CD4-positive, alpha-beta T cell (primary cell): ENCODE measurements at regions not wholly inside any gene's neighbourhood (a gene's known extent, or its start where the extent isn't known, plus 50 kb on each side); places are given as distances from the start of the nearest gene placed in this dataset.

Experiments
- ATAC-seq: fragments of 200-7000 bp; cut with Tn5 transposase; one replicate; pipeline ENCODE4 v1.10.0; 2022; ENCODE audit warnings: mild to moderate bottlenecking; ENCODE audit not compliant: poor library complexity
- CTCF ChIA-PET: fragments of 350-600 bp; sonication (Branson Sonifier 250); formaldehyde crosslinking; loops from one replicate; lab custom pipeline; 2021; ENCODE audit warnings: antibody characterized with exemption, inconsistent platforms; lab: Charles Lee
- POLR2A ChIA-PET: fragments of 350-600 bp; sonication (Branson Sonifier 250); formaldehyde crosslinking; loops from one replicate; lab custom pipeline; 2021; ENCODE audit warnings: antibody characterized with exemption, inconsistent platforms; lab: Charles Lee
- DNase-seq, 14 experiments: peaks; one replicate each; pipeline ENCODE4 v3.0.0-alpha.2; 2013 to 2020; ENCODE audit warnings: mixed read lengths in 2 of 14
- H3K27ac ChIP-seq, 2 donors: one replicate each; pipeline versions ENCODE4 v1.5.1 to v1.7.0; 2013; ENCODE audit warnings: low read length in 2 of 2, low read depth in 1 of 2, mild to moderate bottlenecking in 1 of 2
- H3K27me3 ChIP-seq, 2 experiments: 1 replicate in 1 of 2; 2 replicates in 1 of 2; pipeline versions ENCODE4 v1.6.1 to v1.7.0; 2013; ENCODE audit warnings: low read length in 2 of 2, control low read depth in 1 of 2, mild to moderate bottlenecking in 1 of 2, moderate library complexity in 1 of 2; ENCODE audit not compliant: insufficient read depth in 2 of 2, control insufficient read depth in 1 of 2
- H3K36me3 ChIP-seq: one replicate; pipeline ENCODE4 v1.6.1; 2013; ENCODE audit warnings: low read length, control low read depth; ENCODE audit not compliant: insufficient read depth
- H3K4me1 ChIP-seq: one replicate; pipeline ENCODE4 v1.6.1; 2013; ENCODE audit warnings: low read length, control low read depth; ENCODE audit not compliant: insufficient read depth
- H3K4me3 ChIP-seq: one replicate; pipeline ENCODE4 v1.5.1; 2013; ENCODE audit warnings: mild to moderate bottlenecking, low read length, moderate library complexity
- H3K9me3 ChIP-seq, 2 experiments: 1 replicate in 1 of 2; 2 replicates in 1 of 2; pipeline versions ENCODE4 v1.6.1 to v1.7.0; 2013; ENCODE audit warnings: low read length in 2 of 2, mild to moderate bottlenecking in 2 of 2, control low read depth in 1 of 2, moderate library complexity in 1 of 2; ENCODE audit not compliant: control insufficient read depth in 1 of 2, insufficient read depth in 1 of 2
- H3K27ac Mint-ChIP-seq: one replicate; pipeline ENCODE4 v1.8.0; 2020; ENCODE audit warnings: mixed read lengths
- H3K27me3 Mint-ChIP-seq: one replicate; pipeline ENCODE4 v1.8.0; 2021; ENCODE audit warnings: mixed read lengths
- H3K36me3 Mint-ChIP-seq: one replicate; pipeline ENCODE4 v1.8.0; 2021; ENCODE audit warnings: low read depth, mixed read lengths
- H3K4me1 Mint-ChIP-seq: one replicate; pipeline ENCODE4 v1.8.0; 2021; ENCODE audit warnings: low read depth, mixed read lengths
- H3K4me3 Mint-ChIP-seq: one replicate; pipeline ENCODE4 v1.8.0; 2020; ENCODE audit warnings: mild to moderate bottlenecking, mixed read lengths
- H3K9me3 Mint-ChIP-seq: one replicate; pipeline ENCODE4 v1.8.0; 2020; ENCODE audit warnings: mixed read lengths
- CTCF ChIP-seq: fragments of 200-600 bp; IDR thresholded peaks from one replicate; pipeline ENCODE4 v1.8.0; 2022; ENCODE audit warnings: antibody characterized with exemption, mild to moderate bottlenecking
- intact Hi-C, 2 experiments: fragments of 100-400 bp; cut with DNase I in 1 of 2; cut with micrococcal nuclease in 1 of 2; formaldehyde crosslinking; loops; one replicate each; pipeline versions ENCODE4 v1.15.1 to v1.9.0; 2023 to 2025; cut with DNase I, micrococcal nuclease

- Histone ChIP-seq H3K27ac (no peak overlapping the region), H3K27me3 (peaks cover 0 to 4% of the 10 kb centered on the region in 2 experiments), H3K4me3 (no peak overlapping the region), H3K36me3 (no peaks in the 10 kb centered on the region), H3K4me1 (no peaks in the 10 kb centered on the region), H3K9me3 (peaks cover 0 to 4% of the 10 kb centered on the region in 2 experiments)
- intact Hi-C loops = no loop called here
- ATAC-seq (no peak), DNase-seq (no peak)
- no peaks in the 10 kb centered on the region for H3K4me1 Mint-ChIP-seq
- H3K27ac Mint-ChIP-seq = no peak overlapping the region
- no peaks in the 10 kb centered on the region for H3K36me3 Mint-ChIP-seq
- no peak for TF ChIP-seq CTCF
- ChIA-PET POLR2A (no interaction called here), CTCF (no interaction called here)
- H3K4me3 Mint-ChIP-seq = no peak overlapping the region
- H3K9me3 Mint-ChIP-seq = no peaks in the 10 kb centered on the region
- H3K27me3 Mint-ChIP-seq = no peaks in the 10 kb centered on the region
These were observed 651.7 kb upstream of the CCDC54 start for GRCh38 chr3:106725566-106725965.

- no peaks in the 10 kb centered on the region for H3K4me1 ChIP-seq
- TF ChIP-seq CTCF = no peak
- no peaks in the 10 kb centered on the region for H3K36me3 ChIP-seq
- Mint-ChIP-seq H3K27me3 (no peaks in the 10 kb centered on the region), H3K36me3 (no peaks in the 10 kb centered on the region), H3K4me3 (no peak overlapping the region), H3K4me1 (no peaks in the 10 kb centered on the region), H3K9me3 (no peaks in the 10 kb centered on the region), H3K27ac (no peak overlapping the region)
- DNase-seq = no peak
- POLR2A ChIA-PET = interaction anchor here (0.6 kb wide), 1 partner anchor 34 kb away, joined by 3 read pairs; no protein-coding TSS in a partner anchor
- no peaks in the 10 kb centered on the region for H3K27me3 ChIP-seq
- intact Hi-C loops = no loop called here
- no peak for ATAC-seq
- H3K9me3 ChIP-seq = no peaks in the 10 kb centered on the region
- H3K27ac ChIP-seq = no peak overlapping the region
- H3K4me3 ChIP-seq = no peak overlapping the region
- CTCF ChIA-PET = no interaction called here
These were observed 648.7 kb upstream of the CCDC54 start for GRCh38 chr3:106728315-106729098.

GRCh38 chr3:106729481-106729880 lies 647.8 kb upstream of the CCDC54 start:
- TF ChIP-seq CTCF = no peak
- no peak for DNase-seq
- no peaks in the 10 kb centered on the region for H3K36me3 ChIP-seq
- ChIA-PET POLR2A (no interaction called here), CTCF (no interaction called here)
- no peak overlapping the region for H3K4me3 Mint-ChIP-seq
- H3K27me3 Mint-ChIP-seq = no peaks in the 10 kb centered on the region
- no peaks in the 10 kb centered on the region for H3K27me3 ChIP-seq
- H3K36me3 Mint-ChIP-seq = no peaks in the 10 kb centered on the region
- no peaks in the 10 kb centered on the region for H3K9me3 Mint-ChIP-seq
- intact Hi-C loops = no loop called here
- no peak overlapping the region for H3K4me3 ChIP-seq
- no peak for ATAC-seq
- no peaks in the 10 kb centered on the region for H3K4me1 Mint-ChIP-seq
- H3K4me1 ChIP-seq = no peaks in the 10 kb centered on the region
- H3K27ac Mint-ChIP-seq = no peak overlapping the region
- H3K9me3 ChIP-seq = no peaks in the 10 kb centered on the region
- no peak overlapping the region for H3K27ac ChIP-seq
